Activated T-cell treated with anti-CD3 and anti-CD28 coated beads, Interleukin-2, amount 50 U/mL, for 48 hours (primary cell): ENCODE measurements at regions not wholly inside any gene's neighbourhood (a gene's known extent, or its start where the extent isn't known, plus 50 kb on each side); places are given as distances from the start of the nearest gene placed in this dataset.

Source experiments
- DNase-seq, 2 experiments: peaks; one replicate each; pipeline ENCODE4 v3.0.0-alpha.2; 2020

DNA sequence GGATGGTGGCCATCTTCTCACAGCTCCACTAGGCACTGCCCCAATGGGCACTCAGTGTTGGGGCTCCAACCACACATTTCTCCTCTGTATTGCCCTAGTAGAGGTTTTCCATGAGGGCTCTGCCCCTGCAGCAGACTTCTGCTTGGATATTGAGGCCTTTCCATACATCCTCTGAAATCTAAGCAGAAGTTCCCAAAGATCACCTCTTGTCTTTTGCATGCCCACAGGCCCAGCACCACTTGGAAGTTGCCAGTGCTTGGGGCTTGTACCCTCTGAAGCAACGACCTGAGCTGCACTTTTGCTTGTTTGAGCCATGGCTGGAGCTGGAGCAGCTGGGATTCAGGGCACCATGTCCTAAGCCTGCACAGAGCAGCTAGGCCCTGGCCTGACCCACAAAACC is 189.1 kb upstream of the EYS start:
- DNase-seq: no peak

DNA sequence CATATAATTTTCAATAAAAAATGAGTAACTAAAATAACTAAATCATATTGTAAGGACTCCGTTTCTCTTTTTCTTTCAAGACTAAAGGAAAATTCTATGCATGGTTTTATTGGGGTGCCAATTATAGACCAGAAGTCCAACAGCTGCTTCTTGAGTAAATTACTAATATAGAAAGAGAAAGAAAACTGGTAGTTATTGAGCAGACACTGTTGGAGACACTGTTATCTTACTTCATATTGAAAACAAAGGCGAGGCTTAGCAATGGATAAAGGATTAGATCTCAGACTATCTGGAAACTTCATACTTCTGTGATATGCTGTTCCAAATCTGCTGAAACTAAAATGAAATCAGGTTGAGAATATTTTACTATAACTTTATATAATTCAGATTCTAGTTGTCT is 169.6 kb upstream of the EYS start:
- no peak for DNase-seq

DNA sequence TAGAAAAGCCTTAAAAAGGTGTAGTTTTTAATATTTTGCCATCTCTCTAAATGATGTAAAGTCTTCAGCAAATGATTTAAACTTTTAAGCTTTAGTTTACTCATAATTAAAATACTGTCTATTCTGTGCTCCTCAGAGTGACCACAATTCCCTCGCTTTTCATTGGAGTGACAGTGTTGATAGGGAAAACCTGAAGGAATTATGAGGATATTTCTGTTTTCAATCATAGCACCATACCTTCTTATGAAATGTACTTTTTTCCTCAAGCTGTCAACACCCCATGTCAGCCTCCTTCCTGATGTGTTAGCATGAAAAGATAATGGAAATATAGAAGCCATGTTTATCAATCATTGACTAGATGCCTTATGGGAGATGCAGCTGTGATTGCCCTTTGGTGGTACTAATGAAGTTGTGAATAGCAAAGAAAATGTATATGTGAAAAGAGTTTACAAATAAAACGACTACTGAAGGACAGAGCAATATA is 145.4 kb upstream of the EYS start:
- no peak for DNase-seq

DNA sequence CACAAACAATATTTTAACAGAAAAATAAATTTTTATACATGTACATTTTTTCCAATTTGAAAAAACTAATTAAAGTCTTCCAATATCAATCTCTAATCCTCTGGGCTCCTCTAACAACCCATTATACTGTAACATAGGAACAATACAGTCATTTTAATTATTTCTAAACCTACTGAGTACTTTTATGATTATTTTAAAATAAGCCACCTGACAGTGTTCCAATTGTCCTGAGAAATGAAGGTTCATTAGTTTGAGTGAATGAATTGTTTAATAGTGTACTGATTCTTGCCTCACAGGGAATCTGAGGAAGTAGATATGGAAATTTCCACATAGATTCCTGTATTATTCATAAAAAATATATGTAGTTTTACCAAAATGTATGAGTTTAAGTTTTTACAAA is 123.1 kb upstream of the EYS start:
- no peak for DNase-seq

DNA sequence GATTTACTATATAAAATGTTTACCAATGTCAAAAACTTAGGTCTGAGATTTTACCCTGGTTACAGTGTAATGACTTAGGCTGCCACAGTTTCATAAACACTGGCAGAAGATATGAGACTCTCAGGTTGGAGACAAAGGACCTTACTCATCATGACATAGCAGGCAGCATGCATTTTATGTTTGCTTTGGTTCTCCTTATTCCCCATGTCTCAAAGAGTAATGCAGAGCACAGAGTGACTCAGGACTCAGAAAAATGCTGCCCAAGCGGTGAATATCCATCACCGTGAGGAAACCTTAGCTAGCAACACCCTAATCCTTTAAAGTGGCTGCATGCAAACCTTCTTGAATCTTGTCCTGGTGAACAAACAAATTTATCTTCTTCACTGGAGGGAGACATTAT is 112.1 kb upstream of the EYS start:
- no peak for DNase-seq

DNA sequence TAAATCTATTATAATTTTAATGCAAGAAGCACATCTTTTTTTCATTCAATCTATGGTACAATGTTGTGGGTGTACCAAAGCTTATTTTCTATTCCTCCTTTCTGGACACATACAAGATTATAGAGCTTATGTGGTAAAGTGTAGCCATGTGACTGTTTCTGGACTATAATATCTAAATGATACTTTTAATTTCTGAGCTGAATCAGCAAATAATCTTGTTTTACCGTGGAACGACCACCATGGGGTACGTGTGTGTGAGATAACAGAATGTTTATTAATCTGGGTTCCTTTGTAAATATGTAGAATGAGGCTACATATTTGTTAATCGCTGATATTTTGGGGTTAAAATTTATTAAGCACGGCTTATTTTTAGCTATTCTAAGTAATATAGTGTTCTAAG is 111.5 kb upstream of the EYS start:
- no peak for DNase-seq

DNA sequence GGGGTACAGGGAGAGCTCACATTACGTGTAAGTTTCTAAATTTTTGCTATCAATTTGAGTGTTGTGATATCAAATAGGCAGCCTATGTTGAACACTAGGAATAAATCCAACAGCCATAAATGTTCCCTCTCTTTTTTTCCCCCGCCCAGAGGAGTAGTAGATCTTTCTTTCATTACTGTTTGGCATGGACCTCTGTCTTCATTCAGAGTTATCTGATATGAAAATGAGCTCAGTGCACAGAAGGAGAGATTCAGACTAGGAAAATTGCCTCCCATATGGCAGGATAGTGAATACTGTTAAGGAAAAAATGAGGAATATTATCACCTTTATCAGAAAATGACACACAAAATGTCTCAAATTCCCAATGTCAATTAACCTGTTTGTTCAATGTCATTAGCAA is 110.0 kb upstream of the EYS start:
- DNase-seq: no peak

DNA sequence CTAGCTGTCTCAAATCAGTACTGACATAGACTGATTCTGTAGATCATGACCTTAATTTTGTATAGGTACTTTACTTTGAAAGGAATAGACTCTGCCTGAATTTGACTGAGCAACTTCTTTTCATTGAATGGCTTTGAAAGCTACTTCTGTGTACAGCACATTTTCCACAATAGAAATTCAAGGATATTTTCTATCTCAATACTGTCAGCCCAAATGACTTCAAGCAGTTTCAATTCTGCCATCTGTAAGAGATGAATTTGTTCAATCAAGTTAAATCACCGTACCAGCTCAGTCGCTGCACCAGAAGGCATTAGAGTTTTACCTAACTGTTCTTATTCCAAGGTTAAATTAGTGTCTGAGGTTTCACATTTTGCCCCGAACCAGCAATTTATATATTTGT is 107.0 kb upstream of the EYS start:
- DNase-seq: no peak

DNA sequence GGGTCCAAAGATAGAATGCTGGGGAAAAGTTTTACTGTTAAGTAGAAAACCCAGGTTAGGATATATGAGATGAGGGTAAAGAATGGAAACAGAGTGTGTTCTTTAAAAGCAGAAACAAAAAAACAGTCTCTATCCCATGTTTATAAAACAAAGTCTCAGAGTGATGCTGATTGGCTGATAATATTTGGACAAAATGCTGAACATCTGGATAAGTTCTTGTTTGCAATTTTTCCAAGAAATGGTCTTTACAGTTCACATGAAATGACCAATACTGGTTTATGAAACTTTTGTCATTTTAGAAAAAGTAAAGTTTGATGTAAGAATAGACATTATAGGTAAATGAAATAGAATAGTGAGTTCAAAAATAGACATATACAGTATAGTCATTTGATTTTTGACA is 96.2 kb upstream of the EYS start:
- no peak for DNase-seq

DNA sequence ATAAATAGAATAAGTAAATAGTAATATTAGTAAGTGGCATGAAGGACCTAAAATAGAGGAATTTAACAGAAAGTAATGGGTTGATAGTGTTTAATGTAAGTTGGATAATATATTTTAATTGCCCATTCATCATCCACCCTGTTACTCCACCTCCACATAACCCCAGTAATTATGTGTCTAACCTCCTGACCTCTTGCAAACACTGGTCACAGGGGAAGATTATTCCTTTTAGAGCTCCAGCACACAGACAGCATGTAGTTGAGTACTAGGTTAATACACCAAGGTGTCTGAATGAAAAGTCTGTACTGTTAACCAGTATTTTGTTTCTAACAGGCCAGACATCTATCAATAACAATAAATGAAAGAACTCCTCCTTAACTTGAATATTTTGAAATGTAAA is 92.4 kb upstream of the EYS start:
- no peak for DNase-seq

DNA sequence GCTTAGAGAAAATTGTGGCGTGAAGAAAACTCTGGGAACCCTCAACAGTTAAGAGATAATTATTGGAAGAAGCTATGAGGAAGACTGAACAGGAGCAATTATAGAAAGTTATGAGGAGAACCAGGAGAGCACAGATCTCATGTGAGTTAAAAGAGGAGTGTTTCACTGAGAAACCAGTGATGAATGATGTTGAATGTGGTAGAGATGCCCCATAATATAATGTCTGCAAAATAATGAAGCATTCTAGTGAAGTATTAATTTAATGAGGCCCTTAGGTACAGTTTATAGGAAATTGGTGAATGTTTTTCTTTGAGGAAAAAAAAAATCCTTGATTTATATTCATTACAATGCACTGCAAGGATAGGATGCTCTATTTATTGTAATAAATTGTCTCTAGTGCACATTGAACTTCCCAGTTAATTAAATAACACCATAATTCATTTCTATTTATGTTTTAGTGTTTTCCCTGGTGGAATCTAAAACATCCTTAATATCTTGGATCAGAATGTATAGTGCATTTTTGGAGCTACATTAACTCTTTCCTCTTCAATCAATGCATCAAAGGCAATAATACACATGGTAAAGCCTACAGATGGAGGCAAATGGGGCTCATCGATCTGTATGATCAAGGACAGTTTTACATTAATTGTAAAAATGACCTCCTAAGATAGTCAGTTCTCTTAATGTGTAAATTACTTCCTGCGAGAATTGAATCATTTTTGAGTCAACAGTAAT is 91.4 kb upstream of the EYS start:
- no peak for DNase-seq

DNA sequence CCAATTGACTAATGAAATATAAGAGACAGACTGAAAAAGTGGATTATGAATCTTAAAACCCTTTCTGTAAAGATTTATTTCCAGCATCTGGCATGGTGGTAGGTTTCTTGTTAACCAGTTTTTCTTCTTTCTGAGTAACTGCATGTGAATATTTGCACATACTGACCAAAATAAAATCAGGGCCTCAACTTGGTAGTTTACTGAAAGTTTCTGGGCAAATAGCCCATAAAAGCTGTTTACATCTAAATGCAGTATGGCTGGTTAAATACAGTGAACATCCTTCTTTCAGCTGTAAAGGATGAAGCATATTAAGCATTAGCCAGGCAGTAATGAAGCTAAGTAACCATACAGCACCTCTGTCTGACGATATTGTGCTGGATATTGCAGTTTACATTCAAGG is 83.6 kb upstream of the EYS start:
- DNase-seq: no peak

DNA sequence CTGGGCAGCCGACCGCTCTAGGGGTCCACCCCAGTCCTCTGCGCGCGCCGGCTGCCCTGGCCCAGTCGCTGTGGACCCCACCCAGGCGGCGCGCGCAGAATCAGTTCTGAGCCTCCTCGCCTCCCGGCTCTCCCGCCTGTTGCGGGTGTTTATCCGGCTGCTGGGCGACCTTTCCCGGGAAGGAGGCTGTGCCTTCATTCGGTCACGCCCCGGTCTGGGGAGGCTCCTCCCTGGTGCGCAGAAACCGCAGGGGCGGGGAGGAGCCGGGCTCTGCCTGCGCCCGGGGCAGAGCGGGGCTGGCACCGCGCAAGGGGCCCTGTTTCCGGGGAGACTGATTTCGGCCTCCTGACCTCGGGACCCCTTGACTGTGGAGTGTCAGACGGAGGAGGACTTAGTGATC is 80.8 kb upstream of the EYS start:
- no peak for DNase-seq

DNA sequence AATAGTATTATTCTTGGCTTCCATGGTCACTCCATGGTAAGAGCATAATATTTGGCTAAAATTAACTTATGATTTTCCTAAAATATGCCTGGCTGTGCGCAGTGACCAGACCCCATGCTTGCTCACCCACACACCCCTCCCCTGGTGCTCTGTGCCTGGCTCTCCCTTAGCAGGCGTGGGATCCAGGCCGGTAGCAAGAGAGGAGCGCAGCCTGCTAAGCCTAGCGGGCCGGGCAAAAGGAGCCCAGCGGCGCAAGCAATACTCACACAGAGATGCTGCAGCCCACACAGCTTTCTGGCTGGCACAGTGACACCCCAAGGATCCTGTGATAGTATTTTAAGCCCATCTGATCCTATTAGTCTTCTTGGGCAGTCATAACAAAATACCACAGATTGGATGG is 79.8 kb upstream of the EYS start:
- no peak for DNase-seq

DNA sequence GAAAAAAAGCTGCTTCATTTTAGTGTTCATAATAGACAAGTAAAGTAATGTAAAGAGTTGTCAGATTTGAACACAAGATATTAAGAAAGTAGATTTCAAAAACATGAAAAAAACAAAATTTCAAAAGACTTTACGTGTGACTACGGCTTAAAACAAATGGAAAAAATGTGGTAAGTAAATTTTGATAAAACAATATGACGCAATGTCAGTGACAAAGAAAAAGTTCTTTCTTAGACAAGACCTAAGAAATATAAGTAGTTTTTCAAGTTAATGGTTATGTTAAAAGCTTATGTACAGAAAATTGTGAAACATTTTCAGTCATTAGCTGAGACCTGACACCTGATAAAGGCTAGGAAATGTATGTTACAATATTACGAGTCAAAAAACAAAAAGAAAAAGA is 73.7 kb upstream of the EYS start:
- DNase-seq: no peak

DNA sequence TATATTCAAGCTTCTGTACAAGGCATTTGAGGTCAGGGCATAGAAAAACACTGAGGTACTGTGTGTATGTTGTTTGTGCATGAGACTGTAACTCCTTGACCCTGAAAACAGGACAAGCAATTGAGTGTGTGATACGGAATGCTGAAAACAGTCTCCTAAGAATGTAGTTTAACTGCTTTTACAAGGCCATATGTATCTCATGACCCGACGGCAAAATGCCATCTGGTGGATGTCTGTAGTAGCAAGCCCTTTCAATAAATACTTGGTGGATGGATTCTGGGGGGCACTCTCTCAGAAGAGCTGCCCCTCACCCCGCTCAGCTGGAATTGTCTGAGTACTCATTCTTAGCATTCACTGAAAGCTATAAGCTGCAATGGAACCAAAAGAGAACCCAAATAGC is 69.3 kb upstream of the EYS start:
- no peak for DNase-seq

DNA sequence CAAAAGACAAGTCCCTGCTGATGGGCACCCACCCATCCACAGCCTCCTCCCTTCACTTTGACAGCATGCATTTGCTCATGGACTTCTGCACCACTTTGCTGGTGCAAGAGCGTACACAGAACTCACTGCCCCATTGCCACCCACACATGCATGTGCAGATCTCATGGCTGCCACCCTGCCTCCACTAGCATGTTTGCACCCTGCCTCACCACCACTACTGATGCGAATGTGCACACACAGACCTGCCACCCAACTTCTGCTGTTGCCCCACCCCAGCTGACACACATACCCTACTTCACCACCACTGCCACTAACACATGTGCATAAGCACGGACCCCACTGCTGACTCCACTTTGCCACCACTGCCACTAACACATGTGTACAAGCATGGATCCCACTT is 64.9 kb upstream of the EYS start:
- no peak for DNase-seq

DNA sequence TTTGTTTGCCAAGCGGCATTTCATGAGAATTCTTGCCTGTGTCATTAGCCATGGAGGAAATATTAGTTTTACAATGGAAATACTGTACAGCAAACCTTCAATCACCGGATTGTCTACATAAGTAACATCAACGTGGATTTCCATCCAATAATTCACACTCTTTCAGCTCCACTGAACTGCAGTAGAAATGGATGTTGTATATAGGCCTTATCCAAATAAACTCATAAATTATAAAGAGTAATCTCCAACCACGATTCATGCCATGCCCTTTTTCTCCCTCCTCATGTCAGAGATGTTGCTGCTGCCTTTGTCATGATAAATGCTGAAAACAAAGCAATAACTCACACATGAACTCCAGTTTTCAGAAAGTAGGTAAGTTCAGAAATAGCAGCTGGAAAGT is 54.9 kb upstream of the EYS start:
- no peak for DNase-seq

DNA sequence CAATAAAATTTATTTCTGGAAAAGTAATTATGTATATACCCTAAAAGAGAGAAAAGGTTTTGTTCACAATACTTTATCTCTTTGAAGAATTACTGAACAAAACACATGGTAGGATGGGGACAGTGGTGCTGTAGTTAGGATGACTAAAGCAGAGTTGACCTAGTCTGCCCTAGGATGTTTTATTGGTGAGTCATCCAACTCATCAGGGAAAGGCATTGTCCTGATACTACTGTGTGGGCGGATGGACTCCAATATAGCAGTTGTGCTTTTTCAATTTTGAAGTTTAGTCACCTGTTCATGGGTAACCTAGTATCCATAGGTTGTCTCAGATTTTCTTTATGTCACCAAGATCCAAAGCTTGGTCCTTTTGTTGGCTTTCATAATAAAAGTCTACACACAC is 53.3 kb upstream of the EYS start:
- DNase-seq: no peak
